ENCODE measurements at regions not wholly inside any gene's neighbourhood (a gene's known extent, or its start where the extent isn't known, plus 50 kb on each side); places are given as distances from the start of the nearest gene placed in this dataset.

- no peak overlapping the region for H3K27ac ChIP-seq
- H3K9ac ChIP-seq = no peak overlapping the region
- no peak overlapping the region for H3K4me3 ChIP-seq (ENCODE audit: low read depth, low read length)
- H3K27me3 ChIP-seq (ENCODE audit: control insufficient read depth, insufficient read depth, low read length) = no peaks in the 10 kb centered on the region
- peak overlapping the region; percentile 46 for H2AFZ ChIP-seq
- H3K79me2 ChIP-seq = no peaks in the 10 kb centered on the region
- H3K4me2 ChIP-seq (ENCODE audit: low read length) = no peak overlapping the region
- H3K9me3 ChIP-seq (ENCODE audit: control insufficient read depth, low read length) = no peaks in the 10 kb centered on the region
- no peak for TF ChIP-seq CTCF (IDR thresholded peaks at IDR 0.05)
- no peaks in the 10 kb centered on the region for H3K36me3 ChIP-seq (ENCODE audit: control insufficient read depth, insufficient read depth, low read length)
- peaks cover 3% of the 10 kb centered on the region for H3K4me1 ChIP-seq
These were observed 71.4 kb upstream of the BMAL1 start for GRCh38 chr11:13206086-13206640.

- Histone ChIP-seq H3K4me3 (ENCODE audit: low read depth, low read length) (no peak overlapping the region), H3K27ac (peak overlapping the region; percentile 90), H3K9ac (no peak overlapping the region), H3K79me2 (no peaks in the 10 kb centered on the region), H3K27me3 (ENCODE audit: control insufficient read depth, insufficient read depth, low read length) (no peaks in the 10 kb centered on the region), H2AFZ (peak overlapping the region; percentile 76), H3K36me3 (ENCODE audit: control insufficient read depth, insufficient read depth, low read length) (no peaks in the 10 kb centered on the region), H3K9me3 (ENCODE audit: control insufficient read depth, low read length) (no peaks in the 10 kb centered on the region), H3K4me2 (ENCODE audit: low read length) (no peak overlapping the region), H3K4me1 (peaks cover 3% of the 10 kb centered on the region)
- no peak for TF ChIP-seq CTCF (IDR thresholded peaks at IDR 0.05)
These were observed 70.3 kb upstream of the BMAL1 start for GRCh38 chr11:13207270-13207664.

- Histone ChIP-seq H3K36me3 (ENCODE audit: control insufficient read depth, insufficient read depth, low read length) (no peaks in the 10 kb centered on the region), H2AFZ (peak overlapping the region; percentile 76), H3K4me3 (ENCODE audit: low read depth, low read length) (no peak overlapping the region), H3K27me3 (ENCODE audit: control insufficient read depth, insufficient read depth, low read length) (no peaks in the 10 kb centered on the region), H3K4me1 (peaks cover 3% of the 10 kb centered on the region), H3K27ac (peak overlapping the region; percentile 90), H3K79me2 (no peaks in the 10 kb centered on the region), H3K9me3 (ENCODE audit: control insufficient read depth, low read length) (no peaks in the 10 kb centered on the region), H3K4me2 (ENCODE audit: low read length) (peak overlapping the region; percentile 51), H3K9ac (no peak overlapping the region)
- TF ChIP-seq CTCF (IDR thresholded peaks at IDR 0.05) = no peak
These were observed 69.7 kb upstream of the BMAL1 start for GRCh38 chr11:13207665-13208594.

DNA sequence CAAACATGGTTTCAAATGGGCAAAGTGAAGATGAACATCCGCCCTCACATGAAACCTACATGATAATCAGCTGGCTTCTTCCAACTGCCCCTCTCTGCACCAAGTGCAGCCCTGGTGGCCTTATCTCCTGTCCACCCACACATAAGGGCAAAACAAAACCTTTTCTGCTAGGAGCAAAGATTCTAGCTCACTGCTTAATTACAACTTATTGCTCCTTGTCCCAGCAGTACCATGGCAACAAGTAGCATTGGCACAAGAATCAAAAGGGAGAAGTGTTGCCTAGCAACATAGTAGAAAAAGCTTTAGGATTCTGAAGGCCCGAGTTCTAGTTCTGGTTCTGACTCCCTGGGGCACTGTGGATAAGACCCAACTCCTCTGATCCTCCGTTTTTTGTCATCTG is 68.7 kb upstream of the BMAL1 start:
- Histone ChIP-seq H2AFZ (no peak overlapping the region), H3K36me3 (ENCODE audit: control insufficient read depth, insufficient read depth, low read length) (no peaks in the 10 kb centered on the region), H3K4me3 (ENCODE audit: low read depth, low read length) (no peak overlapping the region), H3K27me3 (ENCODE audit: control insufficient read depth, insufficient read depth, low read length) (no peaks in the 10 kb centered on the region), H3K9ac (no peak overlapping the region), H3K79me2 (no peaks in the 10 kb centered on the region), H3K9me3 (ENCODE audit: control insufficient read depth, low read length) (no peaks in the 10 kb centered on the region), H3K4me1 (peaks cover 3% of the 10 kb centered on the region), H3K27ac (peak overlapping the region; percentile 90), H3K4me2 (ENCODE audit: low read length) (no peak overlapping the region)
- TF ChIP-seq CTCF (IDR thresholded peaks at IDR 0.05) = no peak

Measured in parathyroid adenoma (tissue), 2 donors.